ENCODE measurements at regions not wholly inside any gene's neighbourhood (a gene's known extent, or its start where the extent isn't known, plus 50 kb on each side); places are given as distances from the start of the nearest gene placed in this dataset.
A peak's percentile ranks its signal among the peaks of the same experiment; 100 is the strongest.

DNA sequence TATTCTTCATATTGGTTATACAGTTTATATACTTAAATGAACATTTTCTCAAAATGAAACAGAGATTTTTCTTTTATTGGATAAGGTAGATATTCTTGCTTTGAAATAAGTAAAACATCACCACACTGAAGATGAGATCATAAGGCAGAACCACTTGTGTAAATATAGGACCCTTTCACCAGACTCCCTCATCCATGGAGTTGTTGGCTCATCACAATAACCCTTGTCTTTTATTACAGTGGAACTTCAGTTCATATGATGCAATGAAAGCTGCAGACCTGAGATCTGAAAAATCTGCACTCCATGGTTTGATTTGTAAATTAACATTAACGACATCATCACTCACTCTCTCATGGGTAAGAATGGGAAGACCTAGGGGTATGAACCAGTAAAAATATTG, 51.9 kb upstream of the DBX2 start:
- DNase-seq (ENCODE audit: extremely low read depth, low read depth): no peak

DNA sequence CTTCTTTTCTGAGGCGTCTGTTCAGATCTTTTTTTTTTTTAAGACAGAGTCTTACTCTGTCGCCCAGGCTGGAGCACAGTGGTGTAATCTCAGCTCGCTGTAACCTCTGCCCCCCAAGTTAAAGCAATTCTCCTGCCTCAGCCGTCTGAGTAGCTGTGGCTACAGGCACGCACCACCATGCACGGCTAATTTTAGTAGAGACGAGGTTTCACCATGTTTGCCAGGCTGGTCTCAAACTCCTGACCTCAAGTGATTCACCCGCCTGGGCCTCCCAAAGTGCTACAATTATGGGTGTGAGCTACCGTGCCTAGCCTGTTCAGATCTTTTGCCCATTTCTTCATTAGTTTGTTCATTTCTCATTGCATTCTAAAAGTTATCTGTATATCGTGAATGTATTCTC, 55.1 kb upstream of the DBX2 start:
- DNase-seq (ENCODE audit: extremely low read depth, low read depth): no peak

DNA sequence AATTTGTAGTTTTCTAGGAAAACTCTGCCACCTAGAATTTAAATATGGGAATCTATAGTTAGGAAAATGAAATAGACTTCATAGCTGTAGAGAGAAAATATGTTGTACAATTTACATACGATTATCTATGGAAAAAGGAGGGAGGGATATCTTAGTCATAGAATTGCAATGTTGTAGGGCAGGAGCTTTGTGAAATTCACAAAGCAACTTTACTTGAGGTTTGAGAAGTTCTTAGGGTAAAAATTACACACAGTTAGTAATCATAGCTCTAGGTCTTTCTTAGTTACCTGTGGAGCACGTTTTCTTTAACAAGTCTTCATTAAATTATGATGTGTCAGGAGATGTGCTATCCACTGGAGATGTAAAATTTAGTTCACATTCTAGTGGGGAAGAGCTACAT, 61.4 kb upstream of the DBX2 start:
- no peak for DNase-seq (ENCODE audit: extremely low read depth, low read depth)

DNA sequence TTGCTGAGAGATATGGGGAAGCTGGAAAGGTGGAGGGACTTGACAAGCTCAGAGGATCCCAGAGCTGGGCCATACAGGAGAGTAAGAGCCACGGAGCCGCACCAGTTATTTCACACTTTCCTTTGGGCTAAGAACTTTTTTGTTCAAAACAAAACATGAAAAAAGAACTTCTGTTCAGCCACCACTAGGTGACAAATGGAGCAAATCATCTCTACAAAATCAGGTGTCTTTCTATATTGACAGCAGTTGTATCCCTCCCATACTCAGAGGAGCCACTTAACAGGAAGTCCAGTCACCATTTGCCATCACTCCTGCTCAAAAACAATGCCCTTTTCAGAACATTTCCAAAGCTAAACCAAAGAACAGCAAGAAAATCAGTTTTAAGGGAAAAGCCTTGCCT, 70.3 kb upstream of the DBX2 start:
- DNase-seq (ENCODE audit: extremely low read depth, low read depth): no peak

GRCh38 chr12:45122768-45123380, 72.0 kb upstream of the DBX2 start:
- DNase-seq (ENCODE audit: extremely low read depth, low read depth): peak; percentile 36

- DNase-seq (ENCODE audit: extremely low read depth, low read depth): no peak
These were observed 73.7 kb upstream of the DBX2 start for GRCh38 chr12:45124485-45125155.

DNA sequence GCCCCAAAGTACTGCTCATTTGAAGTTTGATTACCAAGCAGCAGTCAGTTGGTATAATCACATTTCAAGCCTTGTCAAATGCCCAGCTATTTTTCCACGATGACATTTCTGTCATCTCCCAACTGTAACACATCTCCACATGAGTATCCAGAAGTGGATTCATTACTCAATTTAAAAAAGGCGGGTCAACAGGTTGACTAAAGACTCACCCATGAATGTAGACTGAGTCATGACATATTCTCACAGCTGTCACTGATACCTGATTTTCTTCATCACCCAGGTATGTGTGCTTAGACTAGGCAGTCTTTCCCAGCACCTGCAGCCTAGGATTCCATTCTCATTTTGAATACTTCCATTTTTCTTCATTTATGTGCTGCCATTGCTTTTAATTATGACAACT, 75.1 kb upstream of the DBX2 start:
- DNase-seq (ENCODE audit: extremely low read depth, low read depth): no peak

GRCh38 chr12:45128637-45129036, 77.7 kb upstream of the DBX2 start:
- DNase-seq (ENCODE audit: extremely low read depth, low read depth): no peak

GRCh38 chr12:45130881-45131281, 80.0 kb upstream of the DBX2 start:
- peak; percentile 60 for DNase-seq (ENCODE audit: extremely low read depth, low read depth)

DNA sequence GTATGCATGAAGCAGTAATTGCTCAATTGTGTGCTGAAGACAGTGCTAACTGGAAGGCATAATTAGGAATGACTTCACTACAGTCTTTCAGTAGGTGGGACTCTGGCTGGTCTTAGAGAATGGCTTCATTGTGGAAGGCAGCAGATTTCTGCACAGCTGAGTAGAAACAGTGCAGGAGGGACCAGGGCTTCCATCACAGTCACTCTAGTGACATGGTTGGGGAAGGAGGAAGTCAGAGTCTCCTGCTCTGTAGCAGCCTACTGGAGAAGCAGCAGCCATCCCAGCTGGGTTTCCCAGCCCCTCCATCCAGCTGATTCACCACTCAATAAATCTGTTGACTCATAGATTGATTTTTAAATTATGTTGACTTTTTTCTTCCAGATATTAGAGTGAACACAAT, 80.6 kb upstream of the DBX2 start:
- no peak for DNase-seq (ENCODE audit: extremely low read depth, low read depth)

GRCh38 chr12:45138609-45139008, 77.3 kb upstream of the ANO6 start:
- DNase-seq (ENCODE audit: extremely low read depth, low read depth): no peak

- no peak for DNase-seq (ENCODE audit: extremely low read depth, low read depth)
These were observed 67.9 kb upstream of the ANO6 start for GRCh38 chr12:45148006-45148405.

- no peak for DNase-seq (ENCODE audit: extremely low read depth, low read depth)
These were observed 67.3 kb upstream of the ANO6 start for GRCh38 chr12:45148619-45149018.

- DNase-seq (ENCODE audit: extremely low read depth, low read depth): no peak
These were observed 50.6 kb upstream of the ANO6 start for GRCh38 chr12:45165284-45165683.

DNA sequence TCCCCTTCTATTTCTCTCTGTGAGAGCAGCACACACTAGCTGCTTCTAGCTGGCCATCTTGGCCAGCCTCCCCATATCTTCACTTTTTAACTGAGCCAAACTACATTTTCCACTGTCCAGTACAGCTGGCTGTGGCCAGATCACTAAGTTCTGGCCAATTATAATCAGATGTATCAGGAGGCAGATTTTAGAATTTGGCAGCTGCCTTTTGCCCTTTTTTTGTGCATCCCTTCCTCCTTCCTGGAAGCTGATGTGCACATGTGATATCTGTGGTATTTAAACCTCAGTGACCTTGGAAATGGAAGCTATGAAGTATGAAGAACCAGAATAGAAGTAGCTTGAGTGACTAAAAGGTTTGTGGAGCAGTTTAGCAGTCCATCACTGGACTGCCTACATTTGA, 49.8 kb upstream of the ANO6 start:
- DNase-seq (ENCODE audit: extremely low read depth, low read depth): no peak

Small RNA genes in the stretch of these regions (small RNA-seq; reads per million reads assigned to genes)
- 0 reads per million in 2 experiments for gene RNA5SP361
